ENCODE measurements at regions not wholly inside any gene's neighbourhood (a gene's known extent, or its start where the extent isn't known, plus 50 kb on each side); places are given as distances from the start of the nearest gene placed in this dataset.

DNA sequence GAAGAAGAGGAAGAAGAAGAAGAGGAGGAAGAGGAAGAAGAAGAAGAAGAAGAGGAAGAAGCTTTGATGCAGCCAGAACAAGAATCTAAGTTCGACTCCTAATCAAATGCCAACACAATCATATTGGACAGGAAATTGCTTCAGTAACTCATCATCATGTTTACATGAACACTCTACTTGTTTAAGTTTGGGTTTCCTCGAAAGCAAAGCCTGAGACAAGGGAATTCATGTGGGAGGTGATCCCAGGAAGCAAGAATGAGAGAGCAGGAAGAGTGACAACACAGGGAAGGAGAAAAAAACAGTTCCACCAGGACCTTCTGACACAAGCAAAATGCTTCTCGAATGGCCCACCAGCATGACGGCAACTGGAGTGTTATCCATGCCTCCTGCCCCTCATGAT is 279.0 kb downstream of the PMP22 start:
- TF ChIP-seq, protein P1, sequence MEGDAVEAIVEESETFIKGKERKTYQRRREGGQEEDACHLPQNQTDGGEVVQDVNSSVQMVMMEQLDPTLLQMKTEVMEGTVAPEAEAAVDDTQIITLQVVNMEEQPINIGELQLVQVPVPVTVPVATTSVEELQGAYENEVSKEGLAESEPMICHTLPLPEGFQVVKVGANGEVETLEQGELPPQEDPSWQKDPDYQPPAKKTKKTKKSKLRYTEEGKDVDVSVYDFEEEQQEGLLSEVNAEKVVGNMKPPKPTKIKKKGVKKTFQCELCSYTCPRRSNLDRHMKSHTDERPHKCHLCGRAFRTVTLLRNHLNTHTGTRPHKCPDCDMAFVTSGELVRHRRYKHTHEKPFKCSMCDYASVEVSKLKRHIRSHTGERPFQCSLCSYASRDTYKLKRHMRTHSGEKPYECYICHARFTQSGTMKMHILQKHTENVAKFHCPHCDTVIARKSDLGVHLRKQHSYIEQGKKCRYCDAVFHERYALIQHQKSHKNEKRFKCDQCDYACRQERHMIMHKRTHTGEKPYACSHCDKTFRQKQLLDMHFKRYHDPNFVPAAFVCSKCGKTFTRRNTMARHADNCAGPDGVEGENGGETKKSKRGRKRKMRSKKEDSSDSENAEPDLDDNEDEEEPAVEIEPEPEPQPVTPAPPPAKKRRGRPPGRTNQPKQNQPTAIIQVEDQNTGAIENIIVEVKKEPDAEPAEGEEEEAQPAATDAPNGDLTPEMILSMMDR (IDR thresholded peaks at IDR 0.05) = no peak
- TF ChIP-seq POLR2A (IDR thresholded peaks at IDR 0.05) = no peak

Measured in right lobe of liver (tissue), 4 donors.